ENCODE measurements at regions not wholly inside any gene's neighbourhood (a gene's known extent, or its start where the extent isn't known, plus 50 kb on each side); places are given as distances from the start of the nearest gene placed in this dataset.
A peak's percentile ranks its signal among the peaks of the same experiment; 100 is the strongest.

GRCh38 chr14:106459971-106460730 lies 933.8 kb downstream of the TMEM121 start:
- TF ChIP-seq CTCF (IDR thresholded peaks at IDR 0.05): peak; percentile 77
- TF ChIP-seq EZH2 (IDR thresholded peaks at IDR 0.05; ENCODE audit: borderline replicate concordance, insufficient read depth, low read depth, low read length, poor library complexity, severe bottlenecking): no peak
